Sigmoid colon (tissue), 4 donors: ENCODE measurements at regions not wholly inside any gene's neighbourhood (a gene's known extent, or its start where the extent isn't known, plus 50 kb on each side); places are given as distances from the start of the nearest gene placed in this dataset.

Source experiments
- EP300 ChIP-seq, 4 donors: sonication (generic); formaldehyde crosslinking; IDR thresholded peaks; one replicate each; pipeline ENCODE4 v1.6.1; 2017; ENCODE audit warnings: antibody characterized with exemption in 4 of 4
- POLR2A ChIP-seq, 2 donors: fragments of 450-650 bp; IDR thresholded peaks; one replicate each; pipeline ENCODE4 v1.6.1; 2016; ENCODE audit warnings: antibody characterized with exemption in 2 of 2, mild to moderate bottlenecking in 2 of 2, moderate library complexity in 2 of 2
- TF ChIP-seq, protein P1 (sequence below), 4 experiments: fragments of 450-650 bp in 3 of 4; fragments of 200-600 bp in 1 of 4; IDR thresholded peaks; one replicate each; pipeline ENCODE4 v1.5.1; 2016 to 2019; ENCODE audit warnings: antibody characterized with exemption in 4 of 4, mild to moderate bottlenecking in 3 of 4, moderate library complexity in 2 of 4

DNA sequence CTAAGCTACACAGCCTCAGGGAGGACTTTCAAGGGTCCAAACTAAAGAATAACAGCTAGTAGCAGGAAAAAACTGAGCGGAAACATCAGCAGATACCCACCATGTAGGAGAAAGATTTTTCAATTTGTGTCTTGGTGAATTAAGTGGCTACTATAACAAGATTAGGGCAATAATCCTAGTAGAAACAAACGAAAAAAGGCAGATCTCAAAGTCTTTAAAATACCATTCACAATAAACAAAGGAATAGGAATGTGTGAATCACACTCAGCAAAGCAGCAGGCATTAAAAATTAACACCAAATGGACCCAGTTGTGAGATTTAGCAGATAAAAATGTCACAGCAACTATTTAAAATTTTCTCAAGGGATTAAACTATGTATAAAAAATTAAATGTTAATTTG lies 761.2 kb downstream of the TENT5A start:
- TF ChIP-seq, protein P1, sequence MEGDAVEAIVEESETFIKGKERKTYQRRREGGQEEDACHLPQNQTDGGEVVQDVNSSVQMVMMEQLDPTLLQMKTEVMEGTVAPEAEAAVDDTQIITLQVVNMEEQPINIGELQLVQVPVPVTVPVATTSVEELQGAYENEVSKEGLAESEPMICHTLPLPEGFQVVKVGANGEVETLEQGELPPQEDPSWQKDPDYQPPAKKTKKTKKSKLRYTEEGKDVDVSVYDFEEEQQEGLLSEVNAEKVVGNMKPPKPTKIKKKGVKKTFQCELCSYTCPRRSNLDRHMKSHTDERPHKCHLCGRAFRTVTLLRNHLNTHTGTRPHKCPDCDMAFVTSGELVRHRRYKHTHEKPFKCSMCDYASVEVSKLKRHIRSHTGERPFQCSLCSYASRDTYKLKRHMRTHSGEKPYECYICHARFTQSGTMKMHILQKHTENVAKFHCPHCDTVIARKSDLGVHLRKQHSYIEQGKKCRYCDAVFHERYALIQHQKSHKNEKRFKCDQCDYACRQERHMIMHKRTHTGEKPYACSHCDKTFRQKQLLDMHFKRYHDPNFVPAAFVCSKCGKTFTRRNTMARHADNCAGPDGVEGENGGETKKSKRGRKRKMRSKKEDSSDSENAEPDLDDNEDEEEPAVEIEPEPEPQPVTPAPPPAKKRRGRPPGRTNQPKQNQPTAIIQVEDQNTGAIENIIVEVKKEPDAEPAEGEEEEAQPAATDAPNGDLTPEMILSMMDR (IDR thresholded peaks at IDR 0.05), result no peak
- TF ChIP-seq EP300 (IDR thresholded peaks at IDR 0.05) (no peak), POLR2A (IDR thresholded peaks at IDR 0.05) (no peak)
